GM18951 (cell line): ENCODE measurements at regions not wholly inside any gene's neighbourhood (a gene's known extent, or its start where the extent isn't known, plus 50 kb on each side); places are given as distances from the start of the nearest gene placed in this dataset.
"Not testable (repeated sequence)": the region's sequence is repeated elsewhere in the genome, so short reads cannot be mapped to it uniquely, and the experiment has no call there.

ENCODE experiments used
- POLR2A ChIP-seq: IDR thresholded peaks from 4 replicates; pipeline ENCODE4 v1.6.1; 2011; ENCODE audit warnings: mild to moderate bottlenecking; ENCODE audit not compliant: insufficient read length, insufficient read depth; ENCODE audit errors: extremely low read depth
- in situ Hi-C: fragments of 300-500 bp; cut with MboI; formaldehyde crosslinking; loops from one replicate; pipeline ENCODE4 v1.12.0; 2022; ENCODE audit warnings: low sequenced_read_pairs, mixed read lengths, inconsistent platforms; ENCODE audit not compliant: unreplicated experiment

GRCh38 chr12:124150168-124150567 is 144.7 kb upstream of the RFLNA start:
- in situ Hi-C loops = no loop called here
- TF ChIP-seq POLR2A = no peak

GRCh38 chr12:124151583-124151982 is 143.3 kb upstream of the RFLNA start:
- TF ChIP-seq POLR2A = no peak
- in situ Hi-C loops = no loop called here

GRCh38 chr12:124152731-124153130 is 142.2 kb upstream of the RFLNA start:
- in situ Hi-C loops = no loop called here
- no peak for TF ChIP-seq POLR2A

- TF ChIP-seq POLR2A = no peak
- in situ Hi-C loops = no loop called here
Measured at GRCh38 chr12:124153392-124153791, 141.5 kb upstream of the RFLNA start.

GRCh38 chr12:124157406-124157805 is 137.5 kb upstream of the RFLNA start:
- in situ Hi-C loops = no loop called here

GRCh38 chr12:124159655-124160054 is 135.2 kb upstream of the RFLNA start:
- in situ Hi-C loops = no loop called here
- TF ChIP-seq POLR2A = no peak

More at GRCh38 chr12:124157406-124157805, 137.5 kb upstream of the RFLNA start:
- no peak for TF ChIP-seq POLR2A

- no peak for TF ChIP-seq POLR2A
- in situ Hi-C loops = no loop called here
Measured at GRCh38 chr12:124160097-124160756, 134.7 kb upstream of the RFLNA start.

- in situ Hi-C loops = not testable (repeated sequence)
Measured at GRCh38 chr12:124161402-124161801, 133.5 kb upstream of the RFLNA start.

GRCh38 chr12:124162151-124163110 is 132.5 kb upstream of the RFLNA start:
- in situ Hi-C loops = no loop called here
- TF ChIP-seq POLR2A = no peak

- TF ChIP-seq POLR2A = no peak
Measured at GRCh38 chr12:124165695-124166094, 129.2 kb upstream of the RFLNA start.

GRCh38 chr12:124167141-124167540 is 127.8 kb upstream of the RFLNA start:
- TF ChIP-seq POLR2A = no peak
- in situ Hi-C loops = no loop called here

More at GRCh38 chr12:124165695-124166094, 129.2 kb upstream of the RFLNA start:
- in situ Hi-C loops = no loop called here

GRCh38 chr12:124168016-124168786 is 126.7 kb upstream of the RFLNA start:
- no peak for TF ChIP-seq POLR2A
- in situ Hi-C loops = no loop called here
